Breast epithelium (tissue), 3 donors: ENCODE measurements at regions not wholly inside any gene's neighbourhood (a gene's known extent, or its start where the extent isn't known, plus 50 kb on each side); places are given as distances from the start of the nearest gene placed in this dataset.

ENCODE experiments used
- CTCF ChIP-seq, 3 donors: fragments of 450-650 bp; IDR thresholded peaks; one replicate each; pipeline ENCODE4 v1.5.1; 2016 to 2017; ENCODE audit warnings: antibody characterized with exemption in 3 of 3, mild to moderate bottlenecking in 3 of 3, moderate library complexity in 3 of 3
- POLR2A ChIP-seq: fragments of 450-650 bp; IDR thresholded peaks from one replicate; pipeline ENCODE4 v1.6.1; 2016; ENCODE audit warnings: antibody characterized with exemption, mild to moderate bottlenecking, moderate library complexity

- TF ChIP-seq POLR2A (no peak), CTCF (IDR thresholded peaks at IDR 0.05) (no peak)
Observed at GRCh38 chr9:20226345-20226744, 396.0 kb downstream of the MLLT3 start.
